Prostate gland (tissue), 2 donors: ENCODE measurements at regions not wholly inside any gene's neighbourhood (a gene's known extent, or its start where the extent isn't known, plus 50 kb on each side); places are given as distances from the start of the nearest gene placed in this dataset.
A peak's percentile ranks its signal among the peaks of the same experiment; 100 is the strongest.

Experiments used
- DNase-seq: peaks from one replicate; pipeline ENCODE4 v3.0.0-alpha.2; 2019; ENCODE audit warnings: low spot score
- H3K27ac ChIP-seq, 2 donors: fragments of 200-600 bp; sonication (generic); 2 replicates each; pipeline ENCODE4 v1.5.1; 2017 to 2019
- H3K27me3 ChIP-seq: fragments of 200-600 bp; sonication (generic); replicated peaks from 2 replicates; pipeline ENCODE4 v1.5.1; 2019; ENCODE audit not compliant: insufficient read depth
- H3K36me3 ChIP-seq, 2 donors: fragments of 200-600 bp; sonication (generic); 1 replicate in 1 of 2; 2 replicates in 1 of 2; pipeline versions ENCODE4 v1.5.1 to v1.8.1; 2017 to 2019
- H3K4me1 ChIP-seq: fragments of 200-600 bp; sonication (generic); replicated peaks from 2 replicates; pipeline ENCODE4 v1.5.1; 2019
- H3K4me3 ChIP-seq, 2 donors: fragments of 200-600 bp; sonication (generic); 2 replicates each; pipeline ENCODE4 v1.5.1; 2017 to 2019
- H3K9me3 ChIP-seq: fragments of 200-600 bp; sonication (generic); 2 replicates; pipeline ENCODE4 v1.5.1; 2017
- POLR2A ChIP-seq: fragments of 450-650 bp; IDR thresholded peaks from one replicate; pipeline ENCODE4 v1.6.1; 2016; ENCODE audit warnings: antibody characterized with exemption, mild to moderate bottlenecking
- POLR2AphosphoS5 ChIP-seq: sonication (generic); formaldehyde crosslinking; IDR thresholded peaks from one replicate; pipeline ENCODE4 v1.6.1; 2017; ENCODE audit warnings: antibody characterized with exemption
- WGBS: methylation state at CpG from one replicate; pipeline ENCODE4 v1.1.5; 2018; 5-methylcytosine and 5-hydroxymethylcytosine counted together
- intact Hi-C: fragments of 100-400 bp; cut with DNase I; formaldehyde crosslinking; loops from one replicate; pipeline ENCODE4 v1.14.2; 2022
- TF ChIP-seq, protein P1 (sequence below), 4 experiments: fragments of 200-600 bp in 2 of 4; fragments of 450-650 bp in 2 of 4; sonication (generic) in 2 of 4; IDR thresholded peaks; 1 replicate in 3 of 4; 2 replicates in 1 of 4; pipeline ENCODE4 v1.5.1; 2016 to 2019; ENCODE audit warnings: antibody characterized with exemption in 4 of 4, mild to moderate bottlenecking in 2 of 4, moderate library complexity in 2 of 4

DNA sequence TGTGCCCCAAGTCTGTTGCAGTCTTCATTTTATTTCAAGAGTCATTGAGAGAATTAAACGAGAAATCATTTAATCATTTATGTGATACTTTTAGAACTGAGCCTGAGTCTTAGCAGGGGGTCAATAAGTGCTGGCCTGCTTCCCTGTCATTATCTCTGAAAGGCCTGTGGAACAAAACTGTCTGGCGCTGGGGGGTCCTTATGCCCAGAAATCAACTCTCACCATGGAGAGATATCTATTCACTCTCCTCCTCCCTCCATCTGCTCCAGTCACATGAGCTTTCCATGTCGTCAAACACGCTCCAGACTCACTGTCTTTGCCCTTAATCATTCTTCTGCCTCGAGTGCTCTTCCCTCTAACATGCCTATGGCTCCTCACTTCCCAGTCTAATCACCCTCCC lies 136.8 kb downstream of the ESM1 start:
- H3K4me3 ChIP-seq = no peak overlapping the region
- no peak for DNase-seq
- H3K9me3 ChIP-seq = no peaks in the 10 kb centered on the region
- TF ChIP-seq POLR2A = no peak
- TF ChIP-seq, protein P1, sequence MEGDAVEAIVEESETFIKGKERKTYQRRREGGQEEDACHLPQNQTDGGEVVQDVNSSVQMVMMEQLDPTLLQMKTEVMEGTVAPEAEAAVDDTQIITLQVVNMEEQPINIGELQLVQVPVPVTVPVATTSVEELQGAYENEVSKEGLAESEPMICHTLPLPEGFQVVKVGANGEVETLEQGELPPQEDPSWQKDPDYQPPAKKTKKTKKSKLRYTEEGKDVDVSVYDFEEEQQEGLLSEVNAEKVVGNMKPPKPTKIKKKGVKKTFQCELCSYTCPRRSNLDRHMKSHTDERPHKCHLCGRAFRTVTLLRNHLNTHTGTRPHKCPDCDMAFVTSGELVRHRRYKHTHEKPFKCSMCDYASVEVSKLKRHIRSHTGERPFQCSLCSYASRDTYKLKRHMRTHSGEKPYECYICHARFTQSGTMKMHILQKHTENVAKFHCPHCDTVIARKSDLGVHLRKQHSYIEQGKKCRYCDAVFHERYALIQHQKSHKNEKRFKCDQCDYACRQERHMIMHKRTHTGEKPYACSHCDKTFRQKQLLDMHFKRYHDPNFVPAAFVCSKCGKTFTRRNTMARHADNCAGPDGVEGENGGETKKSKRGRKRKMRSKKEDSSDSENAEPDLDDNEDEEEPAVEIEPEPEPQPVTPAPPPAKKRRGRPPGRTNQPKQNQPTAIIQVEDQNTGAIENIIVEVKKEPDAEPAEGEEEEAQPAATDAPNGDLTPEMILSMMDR (IDR thresholded peaks at IDR 0.05) = no peak
- no peak for TF ChIP-seq POLR2AphosphoS5
- intact Hi-C loops = no loop called here
- 69% methylated on average over 5 of the region's 5 CpGs for WGBS
- no peaks in the 10 kb centered on the region for H3K36me3 ChIP-seq
- H3K4me1 ChIP-seq = no peaks in the 10 kb centered on the region
- no peak overlapping the region for H3K27ac ChIP-seq
- H3K27me3 ChIP-seq = no peaks in the 10 kb centered on the region

DNA sequence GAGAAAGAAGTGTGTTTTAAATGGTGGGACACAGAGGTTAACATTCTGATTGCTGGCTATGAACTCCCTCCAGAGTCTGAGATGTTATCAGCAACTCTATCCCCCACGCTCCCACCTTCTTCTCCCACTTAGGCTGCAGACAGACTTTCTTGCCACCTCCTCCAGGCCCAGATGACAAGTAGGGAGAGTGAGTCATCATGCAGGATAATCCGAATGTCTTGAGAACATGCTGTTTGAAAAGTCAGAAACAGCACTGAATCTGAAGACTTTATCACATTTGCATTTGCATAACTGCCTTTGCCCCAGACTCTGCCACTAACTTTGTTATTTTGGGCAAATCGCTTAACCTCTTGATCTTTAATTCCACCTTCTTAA lies 139.8 kb downstream of the ESM1 start:
- no peak for DNase-seq
- Histone ChIP-seq H3K36me3 (no peaks in the 10 kb centered on the region), H3K9me3 (no peaks in the 10 kb centered on the region), H3K4me3 (no peak overlapping the region), H3K4me1 (no peaks in the 10 kb centered on the region), H3K27ac (no peak overlapping the region), H3K27me3 (no peaks in the 10 kb centered on the region)
- TF ChIP-seq POLR2AphosphoS5 (no peak), POLR2A (no peak)
- TF ChIP-seq, protein P1 (IDR thresholded peaks at IDR 0.05) = no peak
- intact Hi-C loops = loop anchor here (2.0 kb wide), 1 partner anchor 327 kb away; no protein-coding TSS in a partner anchor
- 52% methylated on average over 3 of the region's 3 CpGs for WGBS

DNA sequence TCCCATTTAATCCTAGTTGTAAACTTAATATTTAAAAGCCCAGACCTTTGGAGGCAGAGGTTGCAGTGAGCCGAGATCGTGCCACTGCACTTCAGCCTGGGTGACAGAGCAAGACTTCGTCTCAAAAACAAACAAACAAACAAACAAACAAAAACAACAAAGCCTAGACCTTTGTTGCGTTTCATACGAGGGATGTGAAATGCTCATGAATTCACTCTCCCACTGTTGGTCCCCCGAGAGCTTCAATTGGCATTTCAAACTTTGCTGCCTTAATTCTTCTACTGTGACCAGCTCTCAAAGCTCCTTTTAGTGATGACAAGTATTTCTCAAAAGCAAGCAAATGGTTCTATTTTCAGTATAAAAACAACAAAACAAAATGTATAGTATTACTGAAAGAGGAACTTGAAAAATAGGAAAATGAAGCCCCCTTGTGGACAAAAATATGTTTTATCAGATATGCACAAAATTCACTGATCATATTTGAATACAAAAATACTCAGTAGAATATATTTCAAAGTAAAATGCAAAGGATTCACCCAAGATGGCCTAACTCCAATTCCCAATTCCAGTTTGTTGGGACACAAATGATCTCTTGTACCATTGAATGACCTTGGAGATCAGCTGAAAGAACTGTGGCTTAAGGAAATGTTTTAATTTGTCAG lies 140.4 kb downstream of the ESM1 start:
- no peak for TF ChIP-seq POLR2A
- TF ChIP-seq, protein P1 (IDR thresholded peaks at IDR 0.05) = peak; percentile 65 to 73 (median 70)
- no peak for TF ChIP-seq POLR2AphosphoS5
- WGBS = 30% methylated on average over 6 of the region's 6 CpGs
- H3K27ac ChIP-seq = no peak overlapping the region
- H3K36me3 ChIP-seq = no peaks in the 10 kb centered on the region
- H3K27me3 ChIP-seq = no peaks in the 10 kb centered on the region
- intact Hi-C loops = loop anchor here (2.0 kb wide), 1 partner anchor 326 kb away; no protein-coding TSS in a partner anchor
- H3K9me3 ChIP-seq = no peaks in the 10 kb centered on the region
- no peaks in the 10 kb centered on the region for H3K4me1 ChIP-seq
- no peak for DNase-seq
- no peak overlapping the region for H3K4me3 ChIP-seq

DNA sequence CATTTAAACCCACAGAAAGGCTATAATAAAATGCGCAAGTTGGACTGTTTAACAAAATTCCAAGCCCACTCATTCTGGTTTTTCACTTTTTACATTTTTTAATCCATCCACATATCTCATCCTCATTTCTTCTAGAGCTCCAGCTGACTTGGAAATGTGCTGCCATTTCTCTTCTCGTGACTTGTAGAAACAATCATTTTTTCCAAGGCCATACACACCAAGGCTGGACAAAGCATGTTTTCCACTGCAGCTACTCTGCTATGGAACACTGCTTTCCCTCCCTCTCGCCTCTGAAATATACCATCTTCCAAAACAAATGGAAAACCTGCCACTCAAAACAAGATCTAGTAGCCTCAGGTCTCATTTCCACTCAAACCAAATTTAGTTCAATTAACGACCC lies 141.1 kb downstream of the ESM1 start:
- intact Hi-C loops = loop anchor here (2.0 kb wide), 1 partner anchor 325 kb away; no protein-coding TSS in a partner anchor
- Histone ChIP-seq H3K27me3 (no peaks in the 10 kb centered on the region), H3K9me3 (no peaks in the 10 kb centered on the region), H3K4me1 (no peaks in the 10 kb centered on the region), H3K27ac (no peak overlapping the region), H3K36me3 (no peaks in the 10 kb centered on the region), H3K4me3 (no peak overlapping the region)
- DNase-seq = no peak
- WGBS = 71% methylated on average over 4 of the region's 4 CpGs
- TF ChIP-seq POLR2A (no peak), POLR2AphosphoS5 (no peak)
- TF ChIP-seq, protein P1 (IDR thresholded peaks at IDR 0.05) = no peak

DNA sequence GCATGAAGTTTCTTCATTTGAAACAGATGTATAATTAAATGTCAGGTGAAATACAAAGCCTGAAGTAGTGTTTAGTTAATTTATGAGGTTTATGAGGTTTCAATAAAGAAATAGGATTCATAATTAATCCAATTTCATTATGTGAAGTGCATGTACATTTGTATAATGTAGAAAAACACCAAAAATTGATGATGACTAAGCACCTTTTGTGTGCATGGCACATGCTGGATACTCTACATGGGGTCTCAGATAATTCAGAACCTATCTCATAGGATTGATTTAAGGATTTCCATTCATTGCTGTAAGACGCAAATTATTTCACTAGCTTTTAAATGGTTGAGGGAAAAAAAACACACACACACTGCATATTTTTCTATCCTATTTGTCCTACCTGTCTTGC lies 143.9 kb downstream of the ESM1 start:
- intact Hi-C loops = no loop called here
- Histone ChIP-seq H3K27me3 (no peaks in the 10 kb centered on the region), H3K9me3 (no peaks in the 10 kb centered on the region), H3K4me3 (no peak overlapping the region), H3K4me1 (no peaks in the 10 kb centered on the region), H3K27ac (no peak overlapping the region), H3K36me3 (no peaks in the 10 kb centered on the region)
- 87% methylated on average over 1 of the region's 1 CpG for WGBS
- TF ChIP-seq POLR2AphosphoS5 = no peak
- TF ChIP-seq POLR2A = no peak
- TF ChIP-seq, protein P1 (IDR thresholded peaks at IDR 0.05) = no peak
- DNase-seq = no peak
